SH-SY5Y (cell line): ENCODE measurements at regions not wholly inside any gene's neighbourhood (a gene's known extent, or its start where the extent isn't known, plus 50 kb on each side); places are given as distances from the start of the nearest gene placed in this dataset.

Experiments used
- GATA2 ChIP-seq: IDR thresholded peaks from 2 replicates; pipeline ENCODE4 v1.6.1; 2011; ENCODE audit warnings: mild to moderate bottlenecking, low read depth, low read length
- GATA3 ChIP-seq: IDR thresholded peaks from 2 replicates; pipeline ENCODE4 v1.6.1; 2011; ENCODE audit warnings: low read depth, mild to moderate bottlenecking, low read length, moderate library complexity

DNA sequence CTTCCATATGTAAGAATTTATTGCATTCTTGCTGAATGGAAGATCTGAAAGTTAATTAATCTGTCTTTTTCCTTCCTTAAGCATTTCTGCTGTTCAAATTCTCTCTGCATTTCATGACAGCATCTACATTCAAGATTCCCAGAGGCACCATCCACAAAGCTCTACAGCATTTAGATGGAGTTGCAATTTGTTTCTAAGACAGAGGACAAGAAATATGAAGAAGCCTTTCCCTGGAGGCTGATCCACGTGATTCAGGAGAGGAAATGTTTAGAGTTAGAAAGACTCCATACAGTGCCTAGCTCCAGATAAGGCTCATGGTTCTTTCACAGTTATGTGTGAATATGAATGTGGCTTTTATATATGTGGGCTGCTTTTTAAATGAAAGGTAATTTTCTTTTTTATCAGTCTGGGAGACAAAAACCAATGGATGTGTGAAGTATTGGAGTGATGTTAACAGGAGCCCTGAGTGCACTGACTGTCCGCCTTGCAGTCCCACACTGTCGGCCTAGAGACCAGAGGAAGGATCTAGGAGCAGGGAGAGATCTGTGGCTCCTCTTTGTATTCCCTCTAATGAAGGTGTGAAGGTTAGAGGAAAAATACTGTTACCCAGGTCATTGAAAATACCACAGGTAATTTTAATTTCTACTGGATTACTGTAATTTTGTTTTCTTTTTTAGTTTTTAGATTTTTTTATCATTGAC is 686.6 kb upstream of the GJE1 start:
- TF ChIP-seq GATA2 (no peak), GATA3 (no peak)
